ENCODE measurements at regions not wholly inside any gene's neighbourhood (a gene's known extent, or its start where the extent isn't known, plus 50 kb on each side); places are given as distances from the start of the nearest gene placed in this dataset.

DNA sequence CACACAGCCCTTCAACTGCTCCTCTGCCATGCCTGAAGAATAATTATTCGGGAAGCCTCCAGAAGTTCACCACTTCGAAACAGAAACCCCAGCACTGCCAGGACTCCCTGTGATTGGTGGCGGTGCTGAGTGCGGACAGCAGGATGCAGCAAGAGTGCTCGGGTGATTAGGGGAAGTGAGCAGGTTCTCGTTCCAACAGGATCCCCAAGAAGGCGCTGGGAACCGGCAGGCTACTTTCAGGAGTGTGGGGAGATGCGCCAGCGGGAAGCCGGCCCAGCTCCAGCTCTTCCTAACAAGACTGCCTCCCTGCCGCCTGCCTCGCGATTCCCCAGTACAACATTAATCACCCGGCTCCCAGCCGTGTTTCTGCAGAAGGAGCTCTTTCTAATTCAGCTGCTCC lies 630.2 kb downstream of the BRD1 start:
- DNase-seq, result no peak

DNA sequence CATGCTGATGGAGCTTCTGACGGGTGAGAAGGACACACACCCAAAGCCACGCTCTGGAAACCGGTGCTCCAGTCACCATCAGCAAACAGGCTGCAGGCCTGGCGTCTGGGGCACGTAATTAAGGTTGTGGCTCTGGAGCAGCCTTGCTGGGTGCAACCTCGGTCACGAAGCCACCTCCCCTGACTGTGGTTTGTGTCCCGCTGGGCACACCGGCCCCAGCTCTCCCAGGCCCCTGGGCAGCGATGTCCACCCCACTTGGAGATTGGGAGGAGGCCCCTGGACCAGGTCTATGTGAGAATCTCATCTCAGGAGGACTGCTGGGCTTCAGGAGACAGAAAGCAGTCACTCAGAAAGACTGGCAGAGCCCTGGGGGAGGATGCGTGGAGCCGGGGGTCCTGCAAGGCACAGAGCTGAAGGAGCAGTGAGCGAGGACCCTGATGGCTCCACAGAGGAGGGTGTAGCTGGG lies 631.6 kb downstream of the BRD1 start:
- DNase-seq, result no peak

- no peak for DNase-seq
These were observed 632.0 kb downstream of the BRD1 start for GRCh38 chr22:49195636-49196035.

DNA sequence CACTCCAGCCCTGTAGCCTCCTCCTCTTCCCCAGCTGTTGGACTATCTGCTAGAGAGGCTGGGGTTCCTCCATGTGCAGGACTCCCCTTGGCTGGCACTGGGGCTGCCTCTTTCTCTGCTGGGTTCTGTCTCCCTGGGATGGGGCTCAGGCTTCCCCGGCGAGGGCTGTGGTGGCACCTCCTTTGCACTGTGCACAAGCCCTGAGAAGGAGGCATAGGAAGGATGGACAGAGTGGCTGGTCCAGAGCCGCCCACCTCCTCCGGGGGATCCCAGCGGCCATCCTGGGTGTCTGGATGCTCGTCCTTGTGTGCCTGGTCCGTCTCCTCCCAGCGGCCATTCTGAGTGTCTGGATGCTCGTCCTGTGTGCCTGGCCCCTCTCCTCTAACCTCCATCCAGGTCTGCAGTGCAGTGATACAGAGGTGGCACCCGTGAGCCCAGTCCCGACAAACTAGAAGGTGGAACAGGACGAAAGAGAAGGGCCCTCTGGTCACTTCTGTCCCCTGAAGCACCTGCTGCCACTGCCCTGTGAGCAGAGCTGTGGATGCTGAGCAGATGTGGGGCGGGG lies 633.7 kb downstream of the BRD1 start:
- no peak for DNase-seq

DNA sequence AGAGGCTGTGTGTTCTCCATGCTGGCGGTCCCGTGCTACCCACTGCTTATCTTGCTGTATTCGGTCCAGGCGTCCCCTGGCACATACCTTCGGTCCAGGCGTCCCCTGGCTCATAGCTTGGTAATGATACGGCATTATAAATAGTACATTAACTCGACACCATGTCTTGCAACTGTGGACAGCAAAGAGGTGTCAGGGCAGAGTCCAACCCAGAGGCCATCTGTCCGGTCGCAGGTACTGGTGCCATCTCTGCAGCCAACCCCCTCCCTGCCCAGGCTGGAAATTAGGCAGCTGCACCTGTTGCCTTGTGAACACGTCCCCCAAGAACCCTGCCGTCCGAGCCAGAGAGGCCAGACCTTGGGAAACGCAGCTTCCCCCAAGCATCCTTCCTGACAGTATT lies 634.3 kb downstream of the BRD1 start:
- DNase-seq, result no peak

DNA sequence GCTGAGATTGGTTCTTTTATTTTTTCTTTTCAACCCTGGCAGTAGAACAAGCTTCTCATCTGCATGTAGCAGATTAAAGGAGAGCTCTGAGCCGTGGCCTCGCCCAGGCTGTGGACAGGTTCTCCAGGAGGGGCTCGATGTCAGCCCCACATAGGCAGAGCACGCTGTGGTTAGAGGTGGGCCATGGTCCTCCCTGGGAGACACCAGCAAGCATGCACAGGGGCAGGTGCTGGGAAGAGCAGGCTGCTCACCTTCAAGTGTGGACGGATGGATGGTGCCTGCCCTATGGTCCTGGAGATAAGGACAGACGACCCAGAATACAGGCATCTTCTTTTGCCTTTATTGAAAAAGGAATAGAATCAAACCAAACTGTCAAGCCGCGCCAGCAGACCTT lies 634.8 kb downstream of the BRD1 start:
- DNase-seq, result no peak

- no peak for DNase-seq
These were observed 635.4 kb downstream of the BRD1 start for GRCh38 chr22:49192180-49192856.

DNA sequence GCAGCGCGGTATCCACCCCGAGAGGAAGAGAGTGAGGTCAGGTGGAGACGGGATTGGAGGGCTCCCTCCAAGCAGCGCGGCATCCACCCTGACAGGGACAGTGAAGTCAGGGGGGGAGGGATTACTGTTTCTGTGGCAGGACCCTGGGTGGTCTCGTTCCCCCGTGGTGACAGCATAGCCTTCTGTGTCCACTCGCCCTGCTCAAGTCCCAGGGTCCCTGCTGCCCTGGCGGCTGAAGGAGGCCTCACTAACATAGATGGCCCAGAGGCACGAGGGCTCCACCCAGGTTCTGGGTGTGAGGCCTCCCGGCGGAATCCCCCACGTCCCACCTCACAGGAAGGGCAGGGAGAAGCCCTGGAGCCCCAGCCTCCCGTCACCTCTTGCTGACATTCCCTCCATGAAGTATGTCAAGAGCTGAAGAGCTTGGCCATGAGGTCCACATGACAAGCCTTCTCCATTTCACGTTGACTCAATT lies 636.1 kb downstream of the BRD1 start:
- no peak for DNase-seq

DNA sequence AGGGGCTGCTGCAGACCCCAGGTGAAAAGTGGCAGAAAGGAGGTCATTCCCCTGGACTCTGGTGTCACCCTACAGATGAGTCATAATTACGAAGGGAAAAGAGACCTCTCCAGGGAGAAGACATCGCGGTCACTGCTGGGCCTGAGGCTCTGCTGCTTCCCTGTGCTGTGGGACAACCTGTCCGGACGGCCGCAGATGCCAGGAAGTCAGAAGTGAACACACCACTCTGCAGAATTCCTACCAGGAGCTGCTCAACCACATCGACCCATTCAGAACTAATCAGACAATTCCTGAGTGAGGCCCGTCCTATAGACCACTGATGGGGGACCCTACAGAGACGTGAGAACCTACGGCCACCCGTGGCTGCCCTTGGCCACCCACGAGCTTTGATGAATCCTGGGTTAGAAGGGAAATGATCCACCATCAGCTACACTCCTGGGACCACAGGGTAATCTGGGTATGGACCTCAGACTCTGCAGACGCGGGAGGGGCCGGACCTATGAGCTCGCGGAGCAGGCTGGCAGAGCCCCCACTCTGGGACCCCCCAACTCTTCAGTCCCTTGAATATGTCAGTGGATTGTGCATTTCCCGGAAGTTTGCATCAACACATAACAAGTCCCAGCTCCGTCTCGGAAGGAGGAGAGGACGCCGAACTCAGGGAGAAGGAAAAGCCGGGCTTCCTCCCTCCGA lies 636.7 kb downstream of the BRD1 start:
- no peak for DNase-seq

- no peak for DNase-seq
These were observed 637.8 kb downstream of the BRD1 start for GRCh38 chr22:49189871-49190270.

GRCh38 chr22:49188591-49188990 lies 639.1 kb downstream of the BRD1 start:
- no peak for DNase-seq

DNA sequence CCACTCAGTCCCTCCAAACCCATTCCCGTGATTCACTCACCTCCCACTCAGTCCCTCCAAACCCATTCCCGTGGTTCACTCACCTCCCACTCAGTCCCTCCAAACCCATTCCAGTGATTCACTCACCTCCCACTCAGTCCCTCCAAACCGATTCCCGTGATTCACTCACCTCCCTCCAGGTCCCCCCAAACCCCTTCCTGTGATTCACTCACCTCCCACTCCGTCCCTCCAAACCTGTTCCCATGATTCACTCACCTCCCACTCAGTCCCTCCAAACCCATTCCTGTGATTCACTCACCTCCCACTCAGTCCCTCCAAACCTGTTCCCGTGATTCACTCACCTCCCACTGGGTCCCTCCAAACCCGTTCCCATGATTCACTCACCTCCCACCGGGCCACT lies 639.6 kb downstream of the BRD1 start:
- DNase-seq, result no peak

- DNase-seq, result no peak
These were observed 640.9 kb downstream of the BRD1 start for GRCh38 chr22:49186762-49187161.

DNA sequence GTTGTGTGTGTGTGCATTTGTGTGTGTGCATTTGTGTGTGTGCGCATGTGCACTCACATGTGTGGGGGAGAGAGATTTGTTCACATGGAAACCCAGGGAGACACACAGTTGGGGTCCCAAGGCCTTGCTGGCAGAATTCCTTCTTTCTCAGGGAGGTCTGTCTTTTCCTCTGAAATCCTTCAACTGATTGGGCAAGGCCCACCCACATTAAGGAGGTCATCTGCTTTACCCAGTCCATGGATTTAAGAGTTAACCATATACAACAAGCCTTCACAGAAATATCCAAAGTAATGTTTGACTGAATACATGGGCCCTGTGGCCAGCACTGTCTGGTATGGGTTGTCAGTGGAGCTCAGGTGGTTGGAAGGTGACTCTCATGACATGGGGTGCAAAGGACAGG lies 641.4 kb downstream of the BRD1 start:
- DNase-seq, result no peak

DNA sequence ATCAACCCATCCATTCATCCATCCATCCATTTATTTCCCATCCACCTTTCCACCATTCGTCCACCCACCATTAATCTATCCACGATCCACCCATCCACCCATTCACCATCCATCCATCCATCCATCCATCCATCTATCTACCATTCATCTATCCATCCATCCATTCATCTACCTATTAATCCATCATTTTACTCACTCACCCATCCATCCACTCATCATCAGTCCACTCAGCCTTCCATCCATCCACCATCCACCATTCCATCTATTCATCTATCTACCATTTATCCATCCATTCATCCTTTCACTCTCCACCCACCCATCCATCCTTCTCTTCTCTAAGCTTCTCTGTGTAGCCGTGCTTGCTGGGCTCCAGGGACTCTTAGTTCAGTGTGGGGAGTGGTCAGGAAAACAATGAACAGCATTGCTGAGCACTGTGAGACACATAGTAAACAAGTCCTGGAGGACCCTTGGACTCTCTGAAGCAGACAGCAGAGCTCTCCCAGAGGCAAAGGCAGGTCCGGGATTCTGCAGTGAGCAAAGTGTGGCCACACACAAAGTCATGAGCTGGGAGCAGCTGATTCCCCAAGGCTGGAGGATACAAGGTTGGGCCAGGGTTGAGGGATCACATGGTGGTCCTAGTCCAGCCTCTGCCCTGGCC lies 642.2 kb downstream of the BRD1 start:
- DNase-seq, result no peak

GRCh38 chr22:49184736-49185135 lies 642.9 kb downstream of the BRD1 start:
- no peak for DNase-seq

- no peak for DNase-seq
These were observed 643.9 kb downstream of the BRD1 start for GRCh38 chr22:49183826-49184216.

- no peak for DNase-seq
These were observed 644.4 kb downstream of the BRD1 start for GRCh38 chr22:49183208-49183825.

DNA sequence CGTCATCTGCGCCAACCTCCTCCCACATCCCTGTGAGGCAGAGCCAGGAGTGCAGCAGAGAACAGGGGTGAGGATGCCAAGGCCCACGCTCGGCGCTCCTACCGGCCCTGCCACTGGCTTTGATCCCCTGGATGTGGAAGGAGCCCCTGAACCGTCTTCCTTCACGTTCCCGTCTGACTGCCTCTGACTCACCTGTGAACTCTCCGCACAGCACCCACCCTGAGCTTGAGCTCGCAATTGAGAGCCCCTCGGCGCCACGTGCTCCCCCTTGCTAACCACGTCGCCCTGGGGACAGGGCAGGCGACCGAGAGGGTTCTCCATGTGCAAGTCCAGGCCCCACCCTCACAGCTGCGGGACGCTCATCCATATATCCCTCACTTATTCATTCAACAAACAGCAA lies 645.3 kb downstream of the BRD1 start:
- no peak for DNase-seq

GRCh38 chr22:49181942-49182341 lies 645.7 kb downstream of the BRD1 start:
- no peak for DNase-seq

- no peak for DNase-seq
These were observed 646.2 kb downstream of the BRD1 start for GRCh38 chr22:49181431-49181830.

DNA sequence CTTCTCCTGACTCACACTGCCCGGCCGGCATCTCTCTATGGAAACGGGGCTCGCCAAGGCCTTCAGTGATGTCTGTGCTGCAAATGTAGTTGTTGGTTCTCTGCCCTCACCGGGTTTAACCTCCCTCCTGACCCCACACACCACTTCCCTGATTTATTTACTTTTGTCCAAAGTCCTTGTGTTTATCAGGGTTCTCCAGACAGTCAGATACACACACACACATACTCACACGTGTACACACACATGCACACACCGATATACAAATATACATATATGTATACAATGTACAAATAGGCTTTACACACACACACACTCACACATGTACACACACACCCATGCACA lies 647.0 kb downstream of the BRD1 start:
- no peak for DNase-seq

GRCh38 chr22:49179886-49180682 lies 647.6 kb downstream of the BRD1 start:
- DNase-seq, result no peak
